Stimulated activated naive CD8-positive, alpha-beta T cell treated with anti-CD3 and anti-CD28 coated beads, Interleukin-15, Interleukin-2, amounts not matched to agents 100 U/mL and 50 U/mL, for 24 hours (primary cell): ENCODE measurements at regions not wholly inside any gene's neighbourhood (a gene's known extent, or its start where the extent isn't known, plus 50 kb on each side); places are given as distances from the start of the nearest gene placed in this dataset.
"Not testable (repeated sequence)": the region's sequence is repeated elsewhere in the genome, so short reads cannot be mapped to it uniquely, and the experiment has no call there.

Experiments
- ATAC-seq: fragments of 150-1000 bp; cut with Tn5 transposase; one replicate; pipeline ENCODE4 v1.10.0; 2021
- DNase-seq: peaks from one replicate; pipeline ENCODE4 v3.0.0; 2021

DNA sequence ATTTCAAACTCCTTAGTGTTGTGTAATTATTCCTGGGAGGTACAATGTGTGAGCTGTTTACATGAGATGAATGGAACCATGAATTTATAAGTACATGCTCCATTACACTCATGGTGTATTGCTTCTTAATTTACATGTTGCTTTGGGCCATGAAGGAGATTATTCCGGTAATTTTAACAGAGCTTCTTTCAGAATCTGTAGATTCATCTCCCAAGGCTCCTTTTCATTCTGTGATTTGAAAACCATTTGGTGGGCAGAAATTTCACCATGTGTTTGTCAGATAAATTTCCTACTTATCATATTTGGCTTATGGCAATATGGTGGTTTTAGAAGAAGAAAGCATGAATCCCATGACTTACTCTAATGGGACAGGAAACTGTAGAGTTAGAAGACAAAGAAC is 421.6 kb upstream of the EYS start:
- ATAC-seq: no peak
- DNase-seq: no peak

DNA sequence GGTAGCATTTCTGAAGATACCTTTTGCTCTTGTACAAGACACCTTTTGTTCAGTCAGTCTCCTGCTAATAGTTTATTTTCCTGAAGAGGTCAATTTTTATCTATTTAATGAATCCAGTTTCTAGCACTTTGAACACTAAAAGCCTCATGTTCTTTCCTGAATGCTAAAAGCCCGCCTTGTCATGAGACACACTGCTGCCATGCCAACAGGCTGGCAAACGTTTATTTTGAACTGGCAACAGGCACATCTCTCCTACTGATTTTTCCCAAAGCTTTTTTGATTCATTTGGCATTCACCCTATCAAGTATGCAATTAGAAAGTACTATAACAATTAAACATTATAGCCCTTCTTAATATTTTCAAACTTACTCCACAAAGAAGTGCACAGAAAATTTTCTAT is 421.2 kb upstream of the EYS start:
- no peak for ATAC-seq
- no peak for DNase-seq

DNA sequence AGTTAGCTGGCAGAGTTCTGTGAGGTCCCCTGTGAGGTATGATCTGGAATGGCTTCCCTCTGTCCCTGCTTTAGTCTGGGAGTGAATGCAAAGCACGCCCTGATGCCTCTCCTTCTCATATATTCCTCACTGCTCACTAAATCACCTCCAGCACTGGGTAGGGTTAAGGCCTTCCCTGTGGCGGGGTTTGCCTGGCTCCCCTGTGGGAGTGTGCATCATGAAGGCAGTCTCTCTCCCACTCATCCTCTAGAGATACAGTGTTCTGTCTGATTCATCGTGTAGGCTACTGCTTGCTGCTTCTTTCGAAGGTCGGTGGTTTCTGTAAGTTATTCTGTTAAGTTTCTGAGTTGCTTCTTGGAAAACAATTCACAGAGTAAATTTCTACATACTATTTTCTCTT is 420.0 kb upstream of the EYS start:
- ATAC-seq (no peak), DNase-seq (no peak)

DNA sequence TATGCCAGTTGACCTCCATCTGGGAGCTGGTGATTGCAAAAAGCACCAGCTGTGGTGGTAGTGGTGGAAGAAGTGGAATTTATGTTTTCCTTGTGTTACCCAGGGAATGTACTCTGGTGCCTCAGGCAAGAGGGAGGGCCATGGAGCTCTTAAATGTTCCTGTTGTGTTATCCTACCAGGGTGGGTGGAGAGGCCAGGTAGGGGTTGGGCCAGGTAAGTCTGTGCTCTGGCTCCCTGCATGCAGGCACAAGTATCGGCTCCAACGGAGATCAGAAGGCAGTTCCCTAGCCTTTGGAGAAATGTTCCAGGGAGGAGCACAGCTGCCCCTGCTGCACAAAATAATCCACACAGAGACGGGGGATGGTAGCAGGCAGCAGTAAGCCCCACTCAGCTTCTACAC is 419.3 kb upstream of the EYS start:
- DNase-seq (no peak), ATAC-seq (no peak)

DNA sequence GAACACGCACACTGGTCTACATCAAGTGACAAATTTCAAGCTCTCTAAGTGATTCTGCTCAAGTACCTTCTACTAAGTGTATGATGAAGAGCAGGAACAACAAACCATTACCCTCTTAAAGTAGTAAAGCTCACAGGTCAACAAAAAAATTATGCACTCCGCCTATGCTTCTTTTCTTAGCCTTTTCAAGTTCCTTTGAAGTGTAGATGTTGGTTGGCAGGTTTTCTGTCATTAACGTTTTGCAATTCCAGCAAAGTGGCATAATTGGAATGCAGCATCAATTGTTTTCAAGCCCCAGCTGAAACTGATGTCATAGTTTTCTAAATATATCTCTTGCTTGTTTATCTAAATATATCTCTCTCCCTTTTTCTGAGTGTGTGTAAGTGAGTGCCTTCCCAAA is 396.9 kb upstream of the EYS start:
- ATAC-seq (no peak), DNase-seq (no peak)

DNA sequence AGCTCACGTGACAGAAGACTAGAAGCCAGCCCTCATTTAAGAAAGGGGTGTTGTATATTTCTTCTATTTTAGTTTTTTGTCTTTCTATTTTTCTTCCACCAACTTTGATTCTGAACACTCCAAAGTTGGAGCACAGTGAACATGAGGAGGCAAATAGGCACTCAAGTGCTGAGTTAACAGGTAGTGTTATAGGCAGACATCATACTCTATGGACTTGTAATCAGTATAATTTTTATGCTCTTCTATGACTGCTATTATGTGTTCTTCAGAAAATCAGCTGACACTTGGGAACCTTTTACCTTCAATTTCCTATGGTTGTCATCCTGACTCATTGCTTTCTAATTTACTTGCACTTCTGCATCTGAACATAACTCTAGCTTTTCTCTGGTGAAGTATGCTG is 396.3 kb upstream of the EYS start:
- DNase-seq: no peak
- ATAC-seq: no peak

DNA sequence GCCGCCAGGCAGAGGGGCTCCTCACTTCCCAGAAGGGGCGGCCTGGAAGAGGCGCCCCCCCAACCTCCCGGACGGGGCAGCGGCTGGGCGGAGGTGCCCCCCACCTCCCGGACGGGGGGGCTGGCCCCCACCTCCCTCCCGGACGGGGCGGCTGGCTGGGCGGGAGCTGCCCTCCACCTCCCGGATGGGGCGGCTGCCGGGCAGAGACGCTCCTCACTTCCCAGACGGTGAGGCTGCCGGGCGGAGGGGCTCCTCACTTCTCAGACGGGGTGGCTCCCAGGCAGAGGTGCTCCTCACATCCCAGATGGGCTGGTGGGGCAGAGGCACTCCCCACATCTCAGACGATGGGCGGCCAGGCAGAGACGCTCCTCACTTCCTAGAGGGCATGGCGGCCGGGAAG is 389.7 kb upstream of the EYS start:
- DNase-seq (no peak), ATAC-seq (no peak)

DNA sequence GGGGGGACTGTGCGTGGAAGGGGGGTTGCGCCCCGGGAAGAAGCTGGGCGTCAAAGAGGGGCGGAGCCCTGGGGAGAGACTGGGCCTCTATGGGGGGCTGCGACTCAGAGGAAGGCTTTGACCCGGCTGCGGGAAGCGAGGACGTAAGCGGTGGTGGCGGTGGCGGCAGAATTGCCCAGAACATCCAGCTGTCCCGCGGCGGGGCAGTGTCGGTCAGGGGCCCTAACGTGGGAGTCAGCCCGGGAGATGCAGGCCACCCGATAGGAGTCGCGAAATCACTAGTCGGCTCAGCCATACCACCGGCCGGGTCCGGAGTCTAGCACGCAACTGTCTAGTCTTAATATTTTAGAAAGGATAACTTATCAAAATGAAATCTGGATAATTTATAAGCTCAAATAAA is 387.6 kb upstream of the EYS start:
- no peak for ATAC-seq
- DNase-seq: no peak

DNA sequence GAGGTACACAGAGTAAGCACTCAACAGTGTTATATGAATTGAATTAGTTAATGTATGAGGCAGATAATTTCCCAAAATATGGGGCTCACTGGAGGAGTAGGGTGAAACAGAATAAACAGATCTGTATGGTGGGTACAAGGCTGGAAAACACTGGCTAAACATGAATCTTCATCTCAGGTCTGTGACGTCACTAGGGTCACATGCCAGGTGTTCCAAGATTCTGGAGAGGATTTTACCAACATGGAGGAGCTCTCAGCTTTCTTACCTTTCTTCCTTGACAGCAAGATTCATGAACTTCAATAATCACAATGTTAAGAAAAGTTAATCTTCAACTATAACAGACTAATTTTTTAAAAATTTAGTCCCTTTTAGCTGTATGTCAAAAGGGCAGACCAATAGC is 385.3 kb upstream of the EYS start:
- not testable (repeated sequence) for DNase-seq, ATAC-seq

DNA sequence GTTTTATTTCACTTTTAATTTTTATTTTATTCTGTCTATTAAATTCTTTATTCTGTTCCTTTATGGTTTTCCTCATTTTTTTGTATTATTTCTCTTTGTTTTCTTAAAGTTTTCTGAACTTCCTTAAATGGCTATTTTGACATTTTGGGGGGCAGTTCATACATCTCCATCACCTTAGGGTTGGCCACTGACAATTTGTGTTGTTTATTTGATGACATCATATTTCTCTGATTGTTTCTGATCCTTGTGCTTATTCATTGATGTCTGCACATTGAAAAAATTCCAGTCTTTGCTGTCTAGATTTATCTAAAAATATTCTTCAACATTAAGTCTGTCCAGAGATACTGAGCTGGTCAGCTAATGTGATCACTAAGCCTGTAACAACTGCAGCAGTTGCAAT is 379.5 kb upstream of the EYS start:
- DNase-seq: no peak
- ATAC-seq: no peak

DNA sequence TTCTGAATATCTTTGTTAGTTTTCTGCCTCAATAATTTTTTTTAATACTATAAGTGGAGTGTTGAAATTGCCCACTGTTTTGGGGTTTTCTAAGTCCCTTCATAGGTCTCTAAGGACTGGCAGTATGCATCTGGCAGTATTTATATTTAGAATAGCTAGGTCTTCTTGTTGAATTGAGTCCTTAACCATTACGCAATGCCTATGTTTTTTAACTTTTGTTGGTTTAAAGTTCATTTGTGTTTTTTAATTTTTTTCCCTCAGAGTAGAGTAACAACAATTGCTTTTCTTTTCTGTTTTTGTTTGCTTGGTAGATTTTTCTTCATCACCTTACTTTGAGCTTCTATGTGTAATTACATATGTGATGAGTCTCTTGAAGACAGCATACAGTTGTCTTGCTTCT is 375.9 kb upstream of the EYS start:
- ATAC-seq: no peak
- no peak for DNase-seq

DNA sequence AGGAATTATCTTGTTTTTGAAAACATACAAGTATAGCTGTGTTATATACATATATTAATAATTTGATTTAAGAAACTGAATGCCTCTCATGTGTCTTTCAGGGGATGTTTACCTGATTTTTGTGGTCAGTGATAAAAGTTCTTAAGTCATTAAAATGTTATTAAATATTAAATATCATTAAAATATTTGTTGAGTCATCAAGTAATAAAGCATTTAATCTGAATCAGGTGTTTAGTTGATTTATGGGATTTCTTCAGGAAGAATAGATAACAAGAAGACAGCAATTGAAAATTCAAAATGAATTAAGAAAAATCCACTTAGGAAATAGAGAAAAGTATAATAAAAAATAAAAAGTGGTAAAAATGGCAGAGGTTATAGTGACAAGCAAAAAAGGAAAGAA is 361.9 kb upstream of the EYS start:
- DNase-seq (no peak), ATAC-seq (no peak)

DNA sequence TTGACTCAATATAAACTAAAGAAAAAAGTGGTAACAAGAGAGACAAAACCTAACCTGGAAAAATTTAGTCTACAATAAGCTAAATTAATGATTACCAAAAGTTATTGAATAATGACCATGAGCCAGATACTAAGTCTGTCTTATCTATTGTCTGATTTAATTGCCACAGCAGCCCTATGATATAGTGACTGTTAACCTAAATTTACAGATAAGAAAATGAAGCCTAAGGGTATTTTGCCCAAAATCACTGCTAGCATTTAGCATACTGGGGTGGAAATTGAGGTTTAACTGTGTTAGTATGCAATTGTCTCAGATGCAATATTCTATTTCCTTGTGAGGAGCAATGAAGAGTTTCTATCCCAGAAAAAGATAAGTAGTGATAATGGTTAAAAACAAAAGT is 361.0 kb upstream of the EYS start:
- DNase-seq: no peak
- no peak for ATAC-seq

DNA sequence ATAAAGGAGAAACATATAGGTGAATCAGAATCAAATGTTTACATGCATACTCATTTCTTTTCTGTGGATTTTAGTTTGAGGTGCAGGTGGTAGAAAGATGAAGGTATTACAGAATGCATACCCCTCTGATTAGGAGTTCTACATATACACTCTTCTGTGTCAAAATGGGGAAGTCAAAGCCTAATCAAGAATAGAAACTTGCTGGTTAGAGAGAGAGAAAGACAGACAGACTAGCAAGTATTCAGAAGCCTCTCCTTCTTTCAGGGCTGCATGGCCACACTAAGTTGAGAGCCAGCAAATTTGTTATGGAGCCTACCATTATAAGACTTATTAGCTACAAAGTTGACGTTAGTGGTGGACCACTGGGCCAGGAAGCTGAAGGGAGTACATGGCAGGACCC is 358.3 kb upstream of the EYS start:
- ATAC-seq: no peak
- no peak for DNase-seq

DNA sequence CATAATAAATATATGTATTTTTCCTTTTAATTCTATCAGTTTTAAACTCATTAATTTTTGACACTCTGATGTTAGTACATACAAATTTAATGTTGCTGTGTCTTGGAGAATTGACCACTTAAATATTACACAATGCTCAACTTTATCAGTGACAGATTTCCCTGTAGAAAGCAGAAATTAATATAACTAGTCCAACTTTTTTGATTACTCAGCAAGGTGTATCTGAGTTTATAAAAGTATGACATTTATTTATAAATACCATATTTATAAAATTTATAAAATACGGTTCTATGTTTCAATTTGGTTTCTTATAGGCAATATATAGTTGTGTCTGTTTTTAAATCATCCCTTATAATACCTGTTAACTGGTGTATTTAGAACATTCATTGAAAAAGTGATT is 350.0 kb upstream of the EYS start:
- ATAC-seq: no peak
- no peak for DNase-seq

DNA sequence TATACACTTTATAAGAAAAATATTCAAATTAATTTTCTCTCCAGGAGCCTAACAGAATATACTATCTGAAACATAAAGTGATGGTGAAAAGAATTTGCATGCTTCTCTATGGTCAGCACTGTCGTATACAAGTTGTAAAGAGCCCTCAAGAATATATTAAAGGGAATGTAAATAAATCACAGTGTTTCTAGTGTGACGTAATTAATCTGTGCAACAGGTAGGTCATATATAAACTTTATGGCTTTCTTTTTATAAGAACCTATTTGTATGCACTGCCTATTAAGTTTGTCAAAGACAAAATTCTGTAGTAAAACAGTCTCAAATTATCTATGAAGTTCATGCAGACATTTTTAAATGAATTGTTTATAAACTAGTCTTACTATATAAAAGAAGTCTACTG is 347.9 kb upstream of the EYS start:
- DNase-seq (no peak), ATAC-seq (no peak)

DNA sequence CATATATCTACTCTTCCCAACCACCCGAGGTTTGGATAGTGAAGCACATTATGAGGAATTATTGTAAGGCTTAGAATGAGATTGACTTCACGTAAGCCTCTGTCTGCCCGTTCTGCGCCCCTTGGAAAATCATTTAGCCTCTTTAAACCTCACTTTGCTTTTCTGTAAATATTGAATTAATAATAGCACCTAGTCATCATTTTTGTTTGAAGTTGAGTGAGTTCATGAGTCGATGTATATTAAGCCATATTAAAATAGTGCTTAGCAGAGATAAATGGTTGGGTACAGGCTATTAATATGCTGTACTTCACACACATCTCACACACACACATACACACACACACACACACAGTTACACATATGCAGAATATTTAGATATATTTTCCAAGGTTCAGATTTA is 344.8 kb upstream of the EYS start:
- DNase-seq (no peak), ATAC-seq (no peak)

DNA sequence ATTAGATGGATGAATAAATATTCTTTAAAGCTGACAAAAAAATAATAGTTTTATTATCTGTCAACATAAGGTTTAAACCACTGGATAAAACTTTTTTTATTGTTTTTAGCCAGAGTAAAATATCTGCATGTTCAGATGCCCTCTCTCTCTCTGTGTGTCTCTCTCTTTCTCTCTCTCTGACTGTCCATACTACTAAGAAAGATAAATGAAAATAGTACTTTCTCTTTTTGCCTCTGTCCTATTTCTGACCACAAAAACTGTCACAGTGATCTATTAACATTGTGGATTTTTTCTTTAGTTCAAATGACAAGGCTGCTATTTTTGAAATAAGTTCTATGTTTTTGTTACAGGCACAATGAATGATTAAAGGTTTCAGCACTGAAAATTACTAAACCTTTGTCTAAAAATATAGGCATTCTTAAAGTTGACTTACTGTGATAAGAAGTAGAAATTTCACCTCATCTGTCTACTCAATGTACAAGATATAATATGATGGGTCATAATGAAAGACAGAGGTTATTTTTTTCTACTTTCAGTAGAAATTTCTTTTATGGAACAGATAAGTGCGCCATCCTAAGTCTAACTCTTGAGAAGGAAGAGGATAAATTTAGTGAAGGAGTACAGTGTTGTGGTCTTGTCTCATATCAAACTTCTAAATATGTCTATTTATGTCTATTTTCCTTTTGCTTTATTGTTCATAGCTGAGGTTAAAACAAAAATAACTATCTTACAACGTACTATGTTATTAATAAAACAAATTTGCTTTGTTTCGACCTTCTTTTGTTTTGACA is 341.9 kb upstream of the EYS start:
- ATAC-seq (no peak), DNase-seq (no peak)

DNA sequence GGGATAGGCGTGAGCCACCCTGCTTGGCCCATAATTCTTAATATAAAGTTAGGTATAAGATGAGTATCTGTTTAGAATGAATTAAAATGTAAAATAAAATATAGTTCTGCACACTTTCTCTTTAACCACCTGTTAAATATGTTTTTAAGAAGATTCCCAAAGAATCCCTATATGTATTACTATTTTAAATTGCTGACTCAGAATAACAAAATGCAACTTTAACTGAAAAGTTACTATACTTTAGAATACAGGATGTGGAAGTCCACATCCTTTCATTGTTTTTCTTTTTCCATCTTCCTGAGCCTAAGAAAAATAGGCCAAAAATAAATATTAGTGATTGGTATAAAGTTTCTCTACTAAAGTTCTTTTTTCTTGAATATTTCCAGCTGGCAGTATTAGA is 325.6 kb upstream of the EYS start:
- DNase-seq (no peak), ATAC-seq (no peak)

DNA sequence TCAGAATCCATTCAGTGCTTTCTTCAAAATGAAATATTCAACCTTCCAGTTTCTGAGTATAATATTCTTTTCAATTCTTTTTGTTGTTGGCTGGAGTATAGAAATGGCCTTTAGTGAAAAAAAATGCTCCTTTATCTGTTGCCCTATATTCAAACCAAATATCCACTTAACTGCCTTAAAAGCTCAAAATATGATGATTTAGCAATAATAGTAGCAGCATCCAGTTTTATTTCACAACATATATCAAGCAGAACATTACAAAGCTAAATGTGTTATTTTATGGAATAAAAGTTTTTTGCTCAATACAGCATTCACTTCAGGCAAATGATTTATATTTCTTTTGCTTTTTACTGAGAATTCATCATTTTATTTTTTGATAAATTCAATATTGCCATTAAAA is 322.4 kb upstream of the EYS start:
- ATAC-seq (no peak), DNase-seq (no peak)

DNA sequence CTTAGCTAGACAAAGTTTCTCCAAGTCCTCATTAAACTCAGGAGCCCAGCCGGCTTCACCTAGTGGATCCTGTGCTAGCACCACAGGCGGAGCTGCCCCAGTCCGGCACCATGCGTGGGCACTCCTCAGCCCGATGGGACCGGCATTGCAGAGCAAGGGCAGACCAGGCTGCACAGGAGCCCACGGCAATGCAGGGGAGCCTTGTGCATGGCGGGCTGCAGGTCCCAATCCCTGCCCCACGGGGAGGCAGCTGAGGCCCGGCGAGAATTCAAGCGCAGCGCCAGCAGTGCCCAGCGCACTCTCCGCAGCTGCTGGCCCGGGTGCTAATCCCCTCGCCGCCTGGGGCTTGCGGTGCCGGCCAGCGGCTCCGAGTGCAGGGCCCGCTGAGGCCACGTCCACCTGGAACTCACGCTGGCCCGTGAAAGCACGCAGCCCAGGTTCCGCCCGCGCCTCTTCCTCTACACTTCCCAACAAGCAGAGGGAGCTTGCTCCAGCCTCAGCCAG is 292.3 kb upstream of the EYS start:
- DNase-seq (no peak), ATAC-seq (no peak)

DNA sequence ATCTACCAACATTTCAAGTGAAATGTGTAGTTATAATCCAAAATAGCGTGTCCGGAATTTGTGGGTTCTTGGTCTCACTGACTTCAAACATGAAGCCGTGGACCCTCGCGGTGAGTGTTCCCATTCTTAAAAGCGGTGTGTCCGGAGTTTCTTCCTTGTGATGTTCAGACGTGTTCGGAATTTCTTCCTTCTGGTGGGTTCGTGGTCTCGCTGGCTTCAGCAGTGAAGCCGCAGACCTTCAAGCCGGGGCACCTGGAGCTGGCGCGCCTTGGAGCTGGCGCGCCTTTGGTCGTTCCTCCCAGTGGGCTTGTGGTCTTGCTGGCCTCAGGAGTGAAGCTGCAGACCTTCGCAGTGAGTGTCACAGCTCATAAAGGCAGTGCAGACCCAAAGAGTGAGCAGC is 291.5 kb upstream of the EYS start:
- ATAC-seq (no peak), DNase-seq (no peak)

DNA sequence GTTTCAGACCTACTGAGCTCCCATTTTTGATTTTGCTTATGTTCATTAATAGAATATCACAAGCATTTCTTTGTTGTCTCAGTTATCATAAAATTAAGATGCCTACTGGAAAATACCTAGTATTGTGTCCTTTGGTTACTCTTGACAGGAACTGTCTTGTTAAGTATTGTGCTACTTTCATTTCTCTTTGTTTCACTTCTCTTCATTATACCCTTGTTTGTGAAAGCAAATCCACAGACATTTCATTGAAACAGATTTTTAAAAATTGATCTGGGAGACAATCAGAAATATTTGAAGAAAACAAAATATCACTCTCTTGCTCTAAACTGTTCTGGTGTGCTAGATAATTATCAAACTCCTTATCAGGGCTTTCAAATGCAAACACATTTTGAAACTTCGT is 290.5 kb upstream of the EYS start:
- ATAC-seq (no peak), DNase-seq (no peak)

DNA sequence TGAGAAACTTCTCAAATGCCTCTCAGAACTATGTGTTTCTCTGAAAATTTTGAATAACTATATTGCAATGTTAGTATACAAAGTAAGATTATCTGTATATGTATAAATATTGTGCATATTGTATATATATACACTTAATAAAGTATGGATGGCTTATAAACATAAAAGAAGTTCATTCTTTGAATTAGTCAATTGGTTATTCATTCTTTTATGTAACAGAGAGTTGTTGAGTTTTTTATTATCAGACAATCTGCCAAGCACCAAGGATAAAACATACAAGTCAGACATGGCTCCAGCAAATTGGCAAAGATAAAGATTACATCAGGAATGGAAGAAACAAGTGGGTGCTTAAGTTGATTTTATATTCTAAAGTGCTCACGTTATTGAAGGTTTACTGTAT is 289.1 kb upstream of the EYS start:
- DNase-seq: no peak
- no peak for ATAC-seq

DNA sequence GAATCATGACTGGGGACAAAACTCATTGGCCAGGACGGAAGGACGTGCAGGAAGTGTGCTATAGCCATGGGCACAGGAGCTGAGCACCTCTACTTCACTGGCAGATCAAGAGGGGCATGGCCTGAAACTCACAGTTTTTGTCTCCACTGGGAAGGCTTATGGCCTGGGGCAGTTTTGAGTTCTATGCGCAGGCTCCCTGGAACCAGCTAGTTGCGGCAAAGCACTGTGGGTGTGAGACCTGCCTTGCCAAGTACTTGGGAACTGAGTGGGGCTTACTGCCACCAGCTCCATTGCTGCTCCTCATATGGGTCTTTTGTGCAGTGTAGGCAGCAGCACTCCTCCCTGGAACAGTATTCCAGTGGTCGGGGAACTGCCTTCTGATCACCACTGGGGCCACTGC is 282.6 kb upstream of the EYS start:
- no peak for DNase-seq
- ATAC-seq: no peak
